ENCODE measurements at regions not wholly inside any gene's neighbourhood (a gene's known extent, or its start where the extent isn't known, plus 50 kb on each side); places are given as distances from the start of the nearest gene placed in this dataset.

- TF ChIP-seq ZNF449 (tag by site-specific recombination; IDR thresholded peaks at IDR 0.05) (no peak), PRDM4 (tag by site-specific recombination; IDR thresholded peaks at IDR 0.05) (no peak), ZNF621 (tag by site-specific recombination; IDR thresholded peaks at IDR 0.05) (peak; percentile 56; the same call in 1 of the 2 replicates), REPIN1 (tag by site-specific recombination; IDR thresholded peaks at IDR 0.05; ENCODE audit: low read depth) (no peak), ZNF311 (tag by site-specific recombination; IDR thresholded peaks at IDR 0.05; ENCODE audit: borderline replicate concordance) (0 out of 2 replicates have a peak, but pooled peaks have one; percentile 16), BCL11A (tag by site-specific recombination; IDR thresholded peaks at IDR 0.05; ENCODE audit: low read depth) (no peak), ZBTB48 (tag by site-specific recombination; IDR thresholded peaks at IDR 0.05) (0 out of 2 replicates have a peak, but pooled peaks have one; percentile 26), ZBTB17 (tag by site-specific recombination; IDR thresholded peaks at IDR 0.05) (no peak), ZNF521 (tag by site-specific recombination; IDR thresholded peaks at IDR 0.05) (0 out of 2 replicates have a peak, but pooled peaks have one; percentile 56), ZNF571 (tag by site-specific recombination; IDR thresholded peaks at IDR 0.05) (peak; percentile 46; the same call in 1 of the 2 replicates)
- TF ChIP-seq, protein P1, sequence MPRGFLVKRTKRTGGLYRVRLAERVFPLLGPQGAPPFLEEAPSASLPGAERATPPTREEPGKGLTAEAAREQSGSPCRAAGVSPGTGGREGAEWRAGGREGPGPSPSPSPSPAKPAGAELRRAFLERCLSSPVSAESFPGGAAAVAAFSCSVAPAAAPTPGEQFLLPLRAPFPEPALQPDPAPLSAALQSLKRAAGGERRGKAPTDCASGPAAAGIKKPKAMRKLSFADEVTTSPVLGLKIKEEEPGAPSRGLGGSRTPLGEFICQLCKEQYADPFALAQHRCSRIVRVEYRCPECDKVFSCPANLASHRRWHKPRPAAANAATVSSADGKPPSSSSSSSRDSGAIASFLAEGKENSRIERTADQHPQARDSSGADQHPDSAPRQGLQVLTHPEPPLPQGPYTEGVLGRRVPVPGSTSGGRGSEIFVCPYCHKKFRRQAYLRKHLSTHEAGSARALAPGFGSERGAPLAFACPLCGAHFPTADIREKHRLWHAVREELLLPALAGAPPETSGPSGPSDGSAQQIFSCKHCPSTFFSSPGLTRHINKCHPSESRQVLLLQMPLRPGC (tag by site-specific recombination; IDR thresholded peaks at IDR 0.05) = no peak
Observed at GRCh38 chr1:234680331-234680904, 70.4 kb upstream of the IRF2BP2 start (continued).

DNA sequence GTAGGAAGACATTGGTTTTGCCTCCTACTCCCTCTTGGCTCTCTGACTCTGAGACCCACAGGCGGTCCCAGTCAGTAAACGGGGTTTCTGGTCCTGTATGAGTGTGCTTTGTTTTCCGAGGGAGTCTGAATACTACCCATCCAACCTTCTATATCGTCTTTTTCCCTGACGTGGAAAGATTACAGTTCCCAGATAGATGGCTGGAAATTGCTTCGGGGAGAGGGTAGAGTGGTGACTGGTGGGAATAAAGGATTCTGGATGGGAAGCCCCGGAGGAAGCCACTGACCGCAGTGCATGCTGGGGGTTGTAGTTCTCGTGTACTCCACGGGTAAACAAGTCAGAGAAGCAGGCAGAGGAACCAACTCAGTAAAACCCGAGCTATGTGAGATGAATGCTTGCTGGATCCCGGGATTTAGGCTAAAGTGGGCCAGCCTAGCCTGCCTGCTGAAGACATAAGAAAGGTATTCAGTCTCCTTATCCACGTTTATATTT, 66.2 kb upstream of the IRF2BP2 start:
- ChIA-PET CTCF (no interaction called here), POLR2A (no interaction called here)
- H3K36me3 ChIP-seq (ENCODE audit: control insufficient read depth in 2 of 2, insufficient read depth in 1 of 2, low read length in 2 of 2) = no peaks in the 10 kb centered on the region
- no peaks in the 10 kb centered on the region for H3K9me3 ChIP-seq (ENCODE audit: control insufficient read depth, insufficient read depth, low read depth, low read length)
- no peak overlapping the region for H3K27ac ChIP-seq (ENCODE audit: extremely low read depth, low read depth, low read length)
- H3K4me1 ChIP-seq (ENCODE audit: control insufficient read depth, insufficient read depth, low read length) = peaks cover 3% of the 10 kb centered on the region; the same call in 1 of the 2 replicates
- no peak overlapping the region for H3K4me3 ChIP-seq (ENCODE audit: low read depth, low read length)
- 0 out of 2 replicates have a peak, but pooled peaks have one; percentile 31 for TF ChIP-seq ZNF843 (tag by site-specific recombination; IDR thresholded peaks at IDR 0.05)
- TF ChIP-seq ZNF658 (tag by site-specific recombination; IDR thresholded peaks at IDR 0.05) = no peak
- TF ChIP-seq ZNF747 (tag by site-specific recombination; IDR thresholded peaks at IDR 0.05) = no peak
- TF ChIP-seq ZEB2 (tag by site-specific recombination; IDR thresholded peaks at IDR 0.05) = peak; percentile 36
- TF ChIP-seq KLF8 (tag by site-specific recombination; IDR thresholded peaks at IDR 0.05) = 0 out of 2 replicates have a peak, but pooled peaks have one; percentile 19
- no peak for TF ChIP-seq ZNF433 (tag by site-specific recombination; IDR thresholded peaks at IDR 0.05; ENCODE audit: low read depth)
- TF ChIP-seq ZNF184 (tag by site-specific recombination; IDR thresholded peaks at IDR 0.05) = 0 out of 2 replicates have a peak, but pooled peaks have one; percentile 8
- no peak for TF ChIP-seq TSHZ1 (tag by site-specific recombination; IDR thresholded peaks at IDR 0.05; ENCODE audit: borderline replicate concordance)
- 0 out of 2 replicates have a peak, but pooled peaks have one; percentile 28 for TF ChIP-seq ZNF600 (tag by site-specific recombination; IDR thresholded peaks at IDR 0.05)
- no peak for TF ChIP-seq ZBTB1 (tag by site-specific recombination; IDR thresholded peaks at IDR 0.05)
- no peak for TF ChIP-seq ZNF404 (tag by site-specific recombination; IDR thresholded peaks at IDR 0.05)
- peak; percentile 100 for TF ChIP-seq ZXDB (tag by site-specific recombination; IDR thresholded peaks at IDR 0.05)
- TF ChIP-seq ZFP41 (tag by site-specific recombination; IDR thresholded peaks at IDR 0.05; ENCODE audit: borderline replicate concordance) = no peak
- no peak for TF ChIP-seq ZNF175 (tag by site-specific recombination; IDR thresholded peaks at IDR 0.05)
- TF ChIP-seq ZNF202 (tag by site-specific recombination; IDR thresholded peaks at IDR 0.05; ENCODE audit: borderline replicate concordance) = no peak

Measured in HEK293 (cell line).